ENCODE measurements at regions not wholly inside any gene's neighbourhood (a gene's known extent, or its start where the extent isn't known, plus 50 kb on each side); places are given as distances from the start of the nearest gene placed in this dataset.

DNA sequence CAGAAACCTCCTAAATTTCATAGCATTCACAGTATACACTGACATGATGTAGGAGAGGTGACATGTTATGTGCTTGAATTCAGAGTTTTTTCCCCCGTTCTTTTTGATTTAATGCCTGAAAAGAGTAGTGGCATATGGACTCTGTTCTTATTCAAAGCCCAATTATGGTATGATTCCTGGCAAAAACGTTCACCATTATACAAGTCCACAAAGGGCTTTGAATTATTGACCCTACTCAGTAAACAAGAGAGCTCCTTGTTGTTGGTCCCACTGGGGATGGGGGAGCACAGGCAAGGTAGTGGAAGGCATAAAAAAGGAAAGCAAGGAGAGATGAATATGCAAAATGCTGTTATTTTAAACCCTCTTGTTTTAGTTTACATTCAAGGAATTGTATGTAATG is 136.0 kb upstream of the AHI1 start:
- TF ChIP-seq CTCF (IDR thresholded peaks at IDR 0.05) (no peak), POLR2AphosphoS5 (IDR thresholded peaks at IDR 0.05) (no peak), POLR2A (IDR thresholded peaks at IDR 0.05) (no peak)

Data from breast epithelium (tissue), 3 donors.